ENCODE measurements at regions not wholly inside any gene's neighbourhood (a gene's known extent, or its start where the extent isn't known, plus 50 kb on each side); places are given as distances from the start of the nearest gene placed in this dataset.
"Not testable (repeated sequence)": the region's sequence is repeated elsewhere in the genome, so short reads cannot be mapped to it uniquely, and the experiment has no call there.

GRCh38 chr16:21525029-21525895 lies 74.1 kb upstream of the METTL9 start:
- not testable (repeated sequence) for TF ChIP-seq EZH2phosphoT487, CTCF, EZH2 (IDR thresholded peaks at IDR 0.05)
